GM21786 (cell line): ENCODE measurements at regions not wholly inside any gene's neighbourhood (a gene's known extent, or its start where the extent isn't known, plus 50 kb on each side); places are given as distances from the start of the nearest gene placed in this dataset.
"Not testable (repeated sequence)": the region's sequence is repeated elsewhere in the genome, so short reads cannot be mapped to it uniquely, and the experiment has no call there.

Source experiments
- ATAC-seq: cut with Tn5 transposase; IDR thresholded peaks from one replicate; pipeline ENCODE4 v1.9.1; 2021; ENCODE audit not compliant: unreplicated experiment

GRCh38 chr3:125645616-125646015 is 50.3 kb upstream of the OSBPL11 start:
- no peak for ATAC-seq

GRCh38 chr3:125646581-125646980 is 51.3 kb upstream of the OSBPL11 start:
- no peak for ATAC-seq

GRCh38 chr3:125647318-125648014 is 52.2 kb upstream of the OSBPL11 start:
- no peak for ATAC-seq

GRCh38 chr3:125651244-125651643 is 55.9 kb upstream of the OSBPL11 start:
- no peak for ATAC-seq

GRCh38 chr3:125652349-125652748 is 57.1 kb upstream of the OSBPL11 start:
- ATAC-seq: no peak

- ATAC-seq: no peak
Measured at GRCh38 chr3:125654526-125654925, 59.2 kb upstream of the OSBPL11 start.

- no peak for ATAC-seq
Measured at GRCh38 chr3:125662675-125663074, 67.4 kb upstream of the OSBPL11 start.

GRCh38 chr3:125670352-125670751 is 75.1 kb upstream of the OSBPL11 start:
- ATAC-seq: no peak

GRCh38 chr3:125670945-125671344 is 75.6 kb upstream of the OSBPL11 start:
- ATAC-seq: no peak

GRCh38 chr3:125671461-125672243 is 76.4 kb upstream of the OSBPL11 start:
- ATAC-seq: no peak

GRCh38 chr3:125675791-125676190 is 80.5 kb upstream of the OSBPL11 start:
- ATAC-seq: no peak

GRCh38 chr3:125679258-125679657 is 84.0 kb upstream of the OSBPL11 start:
- ATAC-seq: no peak

GRCh38 chr3:125681146-125681545 is 85.8 kb upstream of the OSBPL11 start:
- ATAC-seq: no peak

- ATAC-seq: not testable (repeated sequence)
Measured at GRCh38 chr3:125681906-125682305, 86.6 kb upstream of the OSBPL11 start.

- not testable (repeated sequence) for ATAC-seq
Measured at GRCh38 chr3:125682610-125683009, 87.3 kb upstream of the OSBPL11 start.

- no peak for ATAC-seq
Measured at GRCh38 chr3:125683067-125683829, 88.0 kb upstream of the OSBPL11 start.

- ATAC-seq: no peak
Measured at GRCh38 chr3:125684199-125684598, 88.9 kb upstream of the OSBPL11 start.

- ATAC-seq: not testable (repeated sequence)
Measured at GRCh38 chr3:125685741-125686140, 90.4 kb upstream of the OSBPL11 start.

GRCh38 chr3:125692361-125692760 is 97.1 kb upstream of the OSBPL11 start:
- no peak for ATAC-seq

GRCh38 chr3:125693887-125694286 is 98.6 kb upstream of the OSBPL11 start:
- ATAC-seq: no peak

GRCh38 chr3:125694761-125695294 is 99.5 kb upstream of the OSBPL11 start:
- no peak for ATAC-seq
